GM18508 (cell line): ENCODE measurements at regions not wholly inside any gene's neighbourhood (a gene's known extent, or its start where the extent isn't known, plus 50 kb on each side); places are given as distances from the start of the nearest gene placed in this dataset.

Experiments
- ATAC-seq: cut with Tn5 transposase; IDR thresholded peaks from one replicate; pipeline ENCODE4 v1.9.1; 2021; ENCODE audit warnings: moderate number of reproducible peaks; ENCODE audit not compliant: insufficient read depth, unreplicated experiment

- ATAC-seq: no peak
These were observed 351.9 kb downstream of the SEC14L1 start for GRCh38 chr17:77492446-77493237.

DNA sequence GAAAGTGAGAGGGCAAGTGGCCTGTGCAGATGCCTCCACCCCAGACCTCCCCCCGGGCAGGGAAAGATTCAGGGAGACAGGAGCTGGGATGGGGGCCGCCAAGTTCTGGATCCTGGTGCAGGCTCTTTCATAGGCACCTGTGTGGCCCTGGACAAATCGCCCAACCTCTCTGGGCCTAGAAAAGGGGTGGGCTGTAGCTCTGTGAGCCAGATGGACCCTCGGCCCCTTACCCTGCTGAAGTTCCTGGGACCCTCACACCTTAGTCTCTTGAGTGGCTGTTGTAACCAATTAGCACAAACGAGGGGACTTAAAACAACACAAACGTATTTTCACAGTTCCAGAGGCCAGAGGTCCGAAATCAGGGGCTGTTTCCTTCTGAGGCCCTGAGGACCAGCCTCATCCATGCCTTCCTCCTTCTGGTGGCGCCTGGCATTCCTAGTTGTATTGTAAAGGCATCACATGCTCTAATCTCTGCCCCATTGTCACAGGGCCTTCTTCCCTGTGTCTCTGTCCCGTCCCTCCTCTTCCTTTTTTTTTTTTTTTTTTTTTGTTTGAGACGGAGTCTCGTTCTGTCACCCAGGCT, 352.6 kb downstream of the SEC14L1 start:
- no peak for ATAC-seq

- ATAC-seq: no peak
These were observed 353.3 kb downstream of the SEC14L1 start for GRCh38 chr17:77493901-77494663.

GRCh38 chr17:77494664-77495435, 354.1 kb downstream of the SEC14L1 start:
- no peak for ATAC-seq

GRCh38 chr17:77495575-77495974, 354.8 kb downstream of the SEC14L1 start:
- ATAC-seq: no peak

- no peak for ATAC-seq
These were observed 355.6 kb downstream of the SEC14L1 start for GRCh38 chr17:77496401-77496801.

- ATAC-seq: no peak
These were observed 356.2 kb downstream of the SEC14L1 start for GRCh38 chr17:77496831-77497577.

GRCh38 chr17:77497578-77497934, 356.8 kb downstream of the SEC14L1 start:
- no peak for ATAC-seq

- ATAC-seq: no peak
These were observed 357.4 kb downstream of the SEC14L1 start for GRCh38 chr17:77498091-77498741.

GRCh38 chr17:77498791-77499698, 358.3 kb downstream of the SEC14L1 start:
- ATAC-seq: no peak

DNA sequence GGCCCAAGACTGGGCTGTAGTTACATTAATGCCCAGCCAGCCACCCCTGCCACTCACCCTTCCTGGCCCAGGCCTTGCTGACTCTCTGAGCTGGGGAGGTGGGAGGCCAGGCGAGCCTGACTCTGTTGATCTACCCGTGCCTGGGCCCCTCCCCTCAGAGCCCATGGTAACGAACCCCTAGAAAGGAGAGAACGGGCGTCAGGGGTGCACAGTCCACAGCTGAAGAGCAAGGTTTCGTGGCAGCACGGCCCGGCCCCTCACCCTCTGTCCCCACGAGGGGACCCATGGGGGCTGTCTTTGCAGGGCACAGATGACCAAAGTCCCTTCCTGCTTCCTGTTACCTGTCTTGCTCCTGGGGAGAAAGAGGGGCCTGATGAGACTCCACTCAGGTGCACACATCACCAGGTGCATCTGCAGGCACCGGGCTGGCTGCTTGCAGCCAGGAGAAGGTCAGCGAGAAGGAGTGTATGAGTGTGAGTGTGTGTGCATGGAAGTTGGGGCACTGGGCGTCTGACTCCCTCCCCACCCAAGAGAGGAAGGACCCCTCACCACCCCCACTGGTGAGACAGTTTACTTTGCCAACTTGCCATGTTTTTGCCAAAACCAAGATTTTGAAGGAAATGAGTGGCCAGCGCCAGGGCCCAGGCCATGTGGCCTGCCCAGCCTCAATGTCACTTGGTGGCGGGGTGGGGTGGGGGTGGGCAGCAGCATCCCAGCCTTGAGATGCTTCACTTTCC, 359.1 kb downstream of the SEC14L1 start:
- ATAC-seq: no peak

- ATAC-seq: no peak
These were observed 360.4 kb downstream of the SEC14L1 start for GRCh38 chr17:77501101-77501566.

DNA sequence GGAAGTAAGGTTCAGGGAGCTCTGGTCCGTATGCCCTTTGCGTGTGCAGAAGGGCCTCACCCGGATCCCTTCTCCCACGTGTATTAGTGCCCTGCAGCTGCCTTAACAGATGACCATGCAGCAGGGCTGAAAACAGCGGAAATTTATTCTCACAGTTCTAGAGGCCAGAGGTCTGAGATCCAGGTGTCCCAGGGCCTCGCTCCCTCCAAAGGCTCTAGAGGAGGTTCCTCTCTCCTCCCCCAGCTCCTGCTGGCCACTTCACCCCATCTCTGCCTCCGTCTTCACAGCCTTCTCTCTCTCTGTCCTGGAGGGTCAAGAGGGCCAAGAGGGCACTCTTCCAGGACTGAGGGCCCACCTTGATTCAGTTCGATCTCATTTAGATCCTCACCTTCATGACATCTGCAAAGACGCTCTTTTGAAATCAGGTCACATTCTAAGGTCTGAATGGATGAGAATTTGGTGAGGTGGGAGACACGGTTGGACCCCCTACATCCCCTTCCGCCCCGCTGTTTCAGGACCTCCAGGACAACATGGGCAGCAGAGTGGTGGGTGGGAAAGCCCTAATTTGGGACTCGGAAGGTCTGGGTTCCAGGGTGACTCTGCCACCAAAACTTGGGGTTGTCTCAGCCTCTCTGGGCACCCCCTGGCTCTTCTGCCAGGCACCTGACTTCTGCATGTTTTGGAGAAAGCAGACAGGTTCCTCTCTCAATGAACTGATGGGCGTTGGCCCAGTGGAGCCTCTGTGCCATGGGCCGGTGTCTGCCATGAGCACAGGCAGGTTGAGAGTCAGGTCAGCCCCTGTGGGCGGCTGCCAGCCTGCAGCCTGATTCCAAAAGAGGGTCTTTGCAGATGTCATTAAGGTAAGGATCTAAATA, 361.2 kb downstream of the SEC14L1 start:
- no peak for ATAC-seq

GRCh38 chr17:77502626-77503292, 362.0 kb downstream of the SEC14L1 start:
- ATAC-seq: no peak

GRCh38 chr17:77503293-77503655, 362.5 kb downstream of the SEC14L1 start:
- ATAC-seq: no peak

- ATAC-seq: no peak
These were observed 363.3 kb downstream of the SEC14L1 start for GRCh38 chr17:77503916-77504651.
